Fibroblast of skin of right quadriceps (primary cell): ENCODE measurements at regions not wholly inside any gene's neighbourhood (a gene's known extent, or its start where the extent isn't known, plus 50 kb on each side); places are given as distances from the start of the nearest gene placed in this dataset.
"Not testable (repeated sequence)": the region's sequence is repeated elsewhere in the genome, so short reads cannot be mapped to it uniquely, and the experiment has no call there.

Source experiments
- DNase-seq: peaks from one replicate; pipeline ENCODE4 v3.0.0-alpha.2; 2013

GRCh38 chr1:189289346-189289745 is 1188.3 kb downstream of the BRINP3 start:
- no peak for DNase-seq

GRCh38 chr1:189301235-189301634 is 1176.4 kb downstream of the BRINP3 start:
- DNase-seq: no peak

GRCh38 chr1:189305279-189305678 is 1172.4 kb downstream of the BRINP3 start:
- no peak for DNase-seq

GRCh38 chr1:189311915-189312314 is 1165.7 kb downstream of the BRINP3 start:
- no peak for DNase-seq

GRCh38 chr1:189312499-189312898 is 1165.2 kb downstream of the BRINP3 start:
- DNase-seq: no peak

- DNase-seq: no peak
Observed at GRCh38 chr1:189313488-189313887, 1164.2 kb downstream of the BRINP3 start.

GRCh38 chr1:189315035-189315901 is 1162.4 kb downstream of the BRINP3 start:
- no peak for DNase-seq

- peak; percentile 61 for DNase-seq
Observed at GRCh38 chr1:189323091-189323490, 1154.6 kb downstream of the BRINP3 start.

- not testable (repeated sequence) for DNase-seq
Observed at GRCh38 chr1:189331071-189331470, 1146.6 kb downstream of the BRINP3 start.

- no peak for DNase-seq
Observed at GRCh38 chr1:189336115-189337100, 1141.3 kb downstream of the BRINP3 start.

- DNase-seq: no peak
Observed at GRCh38 chr1:189349607-189350006, 1128.1 kb downstream of the BRINP3 start.

GRCh38 chr1:189350983-189351616 is 1126.6 kb downstream of the BRINP3 start:
- DNase-seq: no peak

- DNase-seq: no peak
Observed at GRCh38 chr1:189351960-189352359, 1125.7 kb downstream of the BRINP3 start.

- no peak for DNase-seq
Observed at GRCh38 chr1:189356206-189356605, 1121.5 kb downstream of the BRINP3 start.

- DNase-seq: no peak
Observed at GRCh38 chr1:189357317-189357716, 1120.3 kb downstream of the BRINP3 start.

GRCh38 chr1:189369612-189370011 is 1108.1 kb downstream of the BRINP3 start:
- no peak for DNase-seq

GRCh38 chr1:189374816-189375215 is 1102.8 kb downstream of the BRINP3 start:
- no peak for DNase-seq

GRCh38 chr1:189405419-189405818 is 1072.2 kb downstream of the BRINP3 start:
- DNase-seq: no peak

GRCh38 chr1:189409774-189410173 is 1067.9 kb downstream of the BRINP3 start:
- no peak for DNase-seq

- peak; percentile 47 for DNase-seq
Observed at GRCh38 chr1:189424746-189425331, 1052.8 kb downstream of the BRINP3 start.

GRCh38 chr1:189429610-189430009 is 1048.1 kb downstream of the BRINP3 start:
- DNase-seq: peak; percentile 37

- DNase-seq: peak; percentile 4
Observed at GRCh38 chr1:189431447-189431846, 1046.2 kb downstream of the BRINP3 start.

GRCh38 chr1:189432753-189433152 is 1044.9 kb downstream of the BRINP3 start:
- no peak for DNase-seq
